Ramos (cell line): ENCODE measurements at regions not wholly inside any gene's neighbourhood (a gene's known extent, or its start where the extent isn't known, plus 50 kb on each side); places are given as distances from the start of the nearest gene placed in this dataset.
"Not testable (repeated sequence)": the region's sequence is repeated elsewhere in the genome, so short reads cannot be mapped to it uniquely, and the experiment has no call there.

ENCODE experiments used
- in situ Hi-C: fragments of 300-500 bp; cut with MboI; formaldehyde crosslinking; loops from one replicate; pipeline ENCODE4 v1.14.3; 2022; ENCODE audit warnings: low sequenced_read_pairs; ENCODE audit not compliant: unreplicated experiment

DNA sequence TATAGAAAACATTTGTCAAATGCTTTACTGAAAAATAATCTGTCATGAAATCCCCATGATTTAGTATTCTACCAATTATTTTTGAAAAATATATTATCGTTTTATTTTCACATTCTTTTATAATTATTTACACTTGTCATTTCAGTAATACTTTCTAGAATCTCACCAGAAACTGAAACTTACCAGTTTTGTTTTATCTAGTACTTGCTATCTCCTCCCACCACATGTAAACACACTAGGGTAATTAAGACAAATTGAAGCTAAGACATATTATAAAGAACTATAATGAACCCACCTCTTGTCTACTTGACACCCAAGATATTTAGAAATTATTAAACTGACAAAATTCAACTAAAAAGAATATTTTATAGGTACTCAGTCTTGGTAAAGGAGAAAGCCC lies 51.5 kb upstream of the GRM3 start:
- in situ Hi-C loops: no loop called here

DNA sequence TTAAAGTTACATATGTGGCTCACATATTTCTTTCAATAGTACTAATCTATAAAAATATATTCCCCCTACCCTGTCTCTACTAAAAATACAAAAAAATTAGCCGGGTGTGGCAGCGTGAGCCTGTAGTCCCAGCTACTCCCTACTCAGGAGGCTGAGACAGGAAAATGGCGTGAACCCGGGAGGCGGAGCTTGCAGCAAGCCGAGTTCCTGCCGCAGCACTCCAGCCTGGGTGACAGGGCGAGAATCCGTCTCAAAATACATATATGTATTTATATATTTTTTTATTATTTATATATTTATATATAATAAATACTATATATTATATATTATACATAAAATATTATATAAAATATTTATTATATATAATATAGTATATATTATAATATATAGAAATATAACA lies 69.7 kb upstream of the GRM3 start:
- in situ Hi-C loops: no loop called here

DNA sequence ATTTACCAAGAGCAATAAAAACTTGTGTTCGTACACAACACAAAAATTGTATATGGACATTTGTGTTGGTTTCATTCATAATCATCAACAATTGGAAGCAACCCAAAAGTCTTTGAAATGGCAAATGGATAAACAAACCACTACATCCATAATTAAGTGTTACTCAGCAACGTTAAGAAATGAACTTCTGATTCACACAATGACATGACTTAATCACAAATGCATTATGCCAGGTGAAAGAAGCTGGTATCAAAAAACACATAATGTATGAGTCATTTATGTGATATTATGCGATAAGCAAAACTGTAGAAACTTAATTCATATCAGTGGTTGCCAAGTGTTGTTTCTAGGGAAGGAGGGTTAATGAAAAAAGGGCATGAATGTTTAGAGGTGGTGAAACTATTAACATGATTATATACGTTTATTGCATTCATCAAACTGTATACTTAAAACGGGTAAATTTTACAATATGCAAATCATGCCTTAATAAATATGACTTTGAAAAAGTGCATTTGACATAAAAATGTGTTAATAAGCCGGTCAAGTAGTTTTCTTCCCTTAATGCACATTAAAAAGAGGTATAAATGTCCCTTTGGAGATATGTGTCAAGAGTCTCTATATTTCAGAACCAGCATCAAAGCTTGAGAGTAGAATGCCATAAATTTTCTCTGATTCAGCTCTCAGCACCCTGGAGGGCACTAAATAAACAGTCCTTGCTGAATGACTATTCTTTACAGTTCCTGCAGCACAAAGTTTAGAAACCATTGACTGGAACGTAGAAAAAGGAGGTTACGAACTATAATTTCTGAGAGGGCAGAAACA lies 84.8 kb upstream of the GRM3 start:
- in situ Hi-C loops: no loop called here

GRCh38 chr7:86534641-86535040 lies 109.1 kb upstream of the GRM3 start:
- in situ Hi-C loops: no loop called here

- in situ Hi-C loops: no loop called here
Measured at GRCh38 chr7:86504229-86504628, 139.5 kb upstream of the GRM3 start.

- in situ Hi-C loops: no loop called here
Measured at GRCh38 chr7:86499986-86500385, 143.7 kb upstream of the GRM3 start.

- in situ Hi-C loops: no loop called here
Measured at GRCh38 chr7:86485827-86486226, 157.9 kb upstream of the GRM3 start.

GRCh38 chr7:86479144-86479543 lies 164.6 kb upstream of the GRM3 start:
- in situ Hi-C loops: no loop called here

DNA sequence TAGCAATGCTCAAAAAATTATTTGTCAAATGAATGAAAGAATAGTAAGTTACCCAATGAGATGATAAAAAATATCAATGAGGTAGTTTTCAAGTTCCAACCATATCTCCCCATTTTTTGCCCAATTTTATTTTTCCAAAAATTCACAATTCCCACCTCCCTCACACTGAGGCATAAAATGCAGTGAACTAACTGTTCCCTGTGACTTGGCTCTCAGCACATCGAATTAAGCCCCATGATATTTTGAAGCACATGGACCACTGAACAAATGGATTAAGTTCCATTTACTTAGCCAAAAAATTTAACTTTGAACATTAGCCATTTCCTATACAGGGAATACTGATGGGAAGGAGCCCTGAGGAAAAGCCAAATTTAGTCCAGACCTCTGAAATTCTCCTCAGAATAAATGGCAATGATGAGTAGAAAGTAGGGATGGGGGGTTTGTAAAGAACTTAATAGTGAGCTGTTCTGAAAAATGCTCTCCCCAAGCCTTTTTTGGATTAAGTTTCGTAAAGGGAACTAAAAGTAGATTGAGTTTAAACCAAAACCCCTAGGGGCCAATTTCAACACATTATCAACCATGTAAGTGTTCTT lies 166.3 kb upstream of the GRM3 start:
- in situ Hi-C loops: no loop called here

- in situ Hi-C loops: loop anchor here (25.0 kb wide), 1 partner anchor 1433 kb away; no protein-coding TSS in a partner anchor
Measured at GRCh38 chr7:86470763-86471162, 172.9 kb upstream of the GRM3 start.

DNA sequence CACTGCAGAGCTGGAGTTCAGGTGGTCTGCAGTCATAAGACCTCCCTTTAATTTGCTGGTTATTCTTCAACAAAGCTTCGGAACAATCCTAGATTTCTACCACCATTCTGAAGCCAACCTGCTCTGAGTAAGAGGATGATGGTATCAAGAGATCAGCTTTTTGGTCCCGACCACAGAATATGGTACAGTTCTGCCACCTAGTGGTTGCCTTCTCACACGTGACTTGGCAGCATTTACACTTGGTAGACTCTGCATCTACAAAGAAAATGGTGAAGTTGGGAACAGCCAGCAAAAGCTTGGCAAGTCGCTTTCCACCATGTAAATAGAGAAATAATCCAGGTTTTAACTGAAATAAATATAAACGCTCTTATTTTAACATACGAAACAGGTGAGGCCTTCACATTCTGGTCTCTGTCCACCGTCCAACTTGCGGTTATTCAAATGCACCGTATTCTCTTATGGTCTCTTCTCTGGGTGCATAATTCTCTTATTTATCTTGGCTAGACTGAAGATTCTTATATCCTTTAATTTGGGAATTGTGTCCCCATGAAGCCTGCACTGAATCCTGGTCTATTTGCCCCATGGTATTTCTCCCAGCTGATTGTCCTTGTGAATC lies 173.9 kb upstream of the GRM3 start:
- in situ Hi-C loops: loop anchor here (10.0 to 25.0 kb wide), 2 partner anchors 585 to 1432 kb away; no protein-coding TSS in a partner anchor

DNA sequence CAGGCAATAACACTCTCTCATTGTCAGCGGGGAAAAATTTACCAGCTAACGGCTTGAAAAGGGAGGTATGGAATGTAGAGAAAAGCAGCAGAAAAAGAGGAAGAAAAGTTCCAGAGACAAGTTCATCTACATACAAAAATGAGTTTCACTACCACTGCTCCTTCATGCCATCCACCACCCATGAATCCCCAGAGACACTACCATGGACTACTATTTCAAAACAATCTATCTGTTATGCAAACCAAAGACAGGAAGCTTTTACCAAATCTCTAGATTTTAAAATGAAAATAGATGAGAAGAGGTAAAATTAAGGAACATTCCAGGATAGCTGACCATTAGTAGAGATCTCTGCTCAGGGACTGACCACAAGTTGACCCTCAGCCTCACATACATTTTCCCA lies 189.0 kb upstream of the GRM3 start:
- in situ Hi-C loops: loop anchor here (25.0 kb wide), 1 partner anchor 1417 kb away; no protein-coding TSS in a partner anchor

- in situ Hi-C loops: loop anchor here (25.0 kb wide), 1 partner anchor 1416 kb away; no protein-coding TSS in a partner anchor
Measured at GRCh38 chr7:86453454-86453853, 190.3 kb upstream of the GRM3 start.

- in situ Hi-C loops: no loop called here
Measured at GRCh38 chr7:86448856-86449255, 194.9 kb upstream of the GRM3 start.

GRCh38 chr7:86445285-86445684 lies 198.4 kb upstream of the GRM3 start:
- in situ Hi-C loops: no loop called here

DNA sequence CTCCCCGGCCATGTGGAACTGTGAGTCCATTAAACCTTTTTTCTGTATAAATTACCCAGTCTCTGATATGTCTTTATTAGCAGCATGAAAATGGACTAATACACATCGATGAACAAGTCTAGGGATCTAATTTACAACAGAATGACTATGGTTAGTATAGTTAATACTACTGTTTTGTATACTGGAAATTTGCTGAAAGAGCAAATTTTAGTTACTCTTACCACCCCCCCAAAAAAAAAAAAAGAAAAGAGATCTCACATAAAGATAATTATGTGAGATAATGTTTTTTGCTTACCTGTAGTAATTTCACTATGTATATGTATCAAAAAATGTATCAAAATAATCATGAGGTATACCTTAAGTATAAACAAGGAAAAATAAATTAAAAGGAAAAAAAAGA lies 199.5 kb upstream of the GRM3 start:
- in situ Hi-C loops: no loop called here

DNA sequence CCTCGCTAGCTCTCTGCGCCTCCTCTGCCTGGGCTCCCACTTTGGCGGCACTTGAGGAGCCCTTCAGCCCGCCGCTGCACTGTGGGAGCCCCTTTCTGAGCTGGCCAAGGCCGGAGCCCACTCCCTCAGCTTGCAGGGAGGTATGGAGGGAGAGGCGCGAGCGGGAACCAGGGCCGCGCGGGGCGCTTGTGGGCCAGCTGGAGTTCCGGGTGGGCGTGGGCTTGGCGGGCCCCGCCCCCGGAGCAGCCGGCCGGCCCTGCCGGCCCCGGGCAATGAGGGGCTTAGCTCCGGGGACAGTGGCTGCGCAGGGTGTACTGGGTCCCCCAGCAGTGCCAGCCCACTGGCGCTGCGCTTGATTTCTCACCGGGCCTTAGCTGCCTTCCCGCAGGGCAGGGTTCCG lies 203.3 kb upstream of the GRM3 start:
- in situ Hi-C loops: not testable (repeated sequence)

DNA sequence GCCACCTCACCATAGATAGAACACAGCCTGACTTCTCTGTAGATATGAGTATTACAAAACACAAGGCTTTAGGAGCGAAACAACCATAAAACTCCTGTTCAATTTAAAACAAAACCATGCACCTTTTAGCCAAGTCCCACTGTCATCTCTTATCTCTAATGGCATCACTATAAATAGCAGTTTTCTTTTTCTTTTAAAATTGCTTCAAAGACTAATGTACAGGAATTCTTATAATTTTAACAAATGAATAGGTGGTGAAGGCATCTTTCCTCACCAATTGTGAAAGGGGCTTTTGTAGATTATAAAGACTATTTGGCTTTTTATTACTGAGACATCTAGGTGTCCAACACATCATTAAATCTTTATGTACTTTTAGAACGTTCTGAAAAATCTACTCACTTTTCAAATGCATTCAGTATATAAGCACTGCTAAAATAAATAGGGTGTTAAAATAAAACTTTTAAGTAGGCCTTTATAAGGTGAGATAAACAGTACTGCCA lies 205.7 kb upstream of the GRM3 start:
- in situ Hi-C loops: no loop called here

GRCh38 chr7:86431761-86432160 lies 211.9 kb upstream of the GRM3 start:
- in situ Hi-C loops: no loop called here

DNA sequence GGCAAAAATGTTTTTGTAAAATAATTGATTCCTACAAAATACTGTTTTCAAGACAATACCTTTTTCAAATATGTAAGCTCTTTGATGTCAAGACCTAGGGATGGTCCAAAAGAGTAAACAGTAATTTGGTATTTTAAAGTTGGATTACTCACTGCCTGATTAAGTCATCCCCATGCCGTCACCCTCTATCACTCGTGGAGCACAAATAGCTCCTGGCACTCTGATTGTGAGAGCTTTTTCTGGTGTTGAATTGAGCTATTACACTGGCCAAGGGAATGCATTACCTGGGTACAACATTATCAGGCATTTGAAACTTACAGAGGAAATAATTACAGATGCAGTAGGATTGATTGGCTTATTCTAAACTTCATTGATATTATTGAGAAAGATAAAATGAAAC lies 231.9 kb upstream of the GRM3 start:
- in situ Hi-C loops: no loop called here

DNA sequence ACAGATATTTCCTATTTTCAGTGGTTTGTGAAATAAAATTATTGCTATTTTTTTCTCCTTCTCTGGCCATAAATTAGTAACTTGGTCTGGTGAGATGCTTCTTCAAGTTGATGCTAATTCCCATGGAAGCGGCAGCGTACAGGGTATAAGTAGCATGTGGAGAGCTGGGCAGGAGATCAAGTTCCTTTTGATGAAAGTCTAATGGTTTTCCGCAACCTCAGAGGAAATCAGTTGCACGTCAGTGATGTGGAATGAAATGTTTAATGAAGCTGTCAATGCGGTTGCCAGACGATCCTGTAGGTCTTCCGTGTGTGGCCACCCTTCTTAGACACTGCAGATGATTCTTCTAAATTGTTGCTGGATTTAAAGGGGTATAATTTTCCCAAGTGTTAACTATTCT lies 236.4 kb upstream of the GRM3 start:
- in situ Hi-C loops: no loop called here
